ENCODE measurements at regions not wholly inside any gene's neighbourhood (a gene's known extent, or its start where the extent isn't known, plus 50 kb on each side); places are given as distances from the start of the nearest gene placed in this dataset.
A peak's percentile ranks its signal among the peaks of the same experiment; 100 is the strongest.

DNA sequence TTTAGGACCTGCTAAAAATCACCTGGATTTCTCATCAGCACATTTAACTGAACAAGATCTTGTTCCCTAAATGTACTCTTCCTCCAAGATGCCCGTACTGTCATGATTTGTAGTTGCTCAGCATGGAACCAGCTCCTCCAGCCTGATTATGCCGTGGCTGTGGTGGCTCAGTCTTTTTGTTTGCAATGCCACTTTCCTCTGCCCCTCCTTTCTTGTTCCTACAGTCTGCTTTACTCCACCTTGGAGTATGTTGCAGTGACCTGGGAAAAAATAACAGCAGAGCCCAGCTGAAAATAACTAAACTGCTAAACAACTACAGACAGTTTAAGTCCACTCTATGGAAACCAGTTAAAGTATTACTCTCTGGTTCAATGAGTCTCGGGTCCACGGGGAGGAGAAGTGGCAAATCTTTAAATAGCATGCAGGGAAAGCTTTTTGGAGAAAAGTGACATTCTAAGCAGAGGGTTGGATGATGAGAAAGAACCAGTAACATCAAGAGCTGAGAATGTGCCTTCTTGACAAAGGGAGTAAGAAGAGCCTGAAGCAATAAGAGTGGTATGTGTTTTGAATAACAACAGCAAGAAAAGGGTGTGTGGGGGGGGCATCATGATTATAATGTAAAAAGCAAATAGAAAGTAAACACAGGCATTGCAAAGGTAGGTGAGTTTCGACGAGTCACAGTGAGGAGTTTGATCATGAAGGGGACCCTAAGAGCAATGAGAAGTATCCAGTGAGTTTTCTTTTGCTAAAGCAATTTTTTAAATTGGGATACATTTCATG is 225.7 kb downstream of the TMX3 start (continued):
- no peak for TF ChIP-seq CBX8 (IDR thresholded peaks at IDR 0.05; ENCODE audit: borderline replicate concordance, low read depth, low read length)
- TF ChIP-seq EGR1 (IDR thresholded peaks at IDR 0.05; ENCODE audit: borderline replicate concordance, low read depth, low read length), result no peak
- no peak for TF ChIP-seq E2F6 (IDR thresholded peaks at IDR 0.05)
- no peak for TF ChIP-seq NANOG (IDR thresholded peaks at IDR 0.05; ENCODE audit: insufficient read depth, low read depth, low read length, poor library complexity, severe bottlenecking)
- TF ChIP-seq SIRT6 (IDR thresholded peaks at IDR 0.05; ENCODE audit: low read length), result no peak
- TF ChIP-seq SUZ12 (IDR thresholded peaks at IDR 0.05; ENCODE audit: low read length), result no peak
- TF ChIP-seq POLR2AphosphoS5 (IDR thresholded peaks at IDR 0.05; ENCODE audit: low read depth, low read length), result no peak
- TF ChIP-seq CHD2 (IDR thresholded peaks at IDR 0.05; ENCODE audit: low read length), result peak; percentile 20; the same call in 1 of the 2 replicates
- TF ChIP-seq, protein P1, sequence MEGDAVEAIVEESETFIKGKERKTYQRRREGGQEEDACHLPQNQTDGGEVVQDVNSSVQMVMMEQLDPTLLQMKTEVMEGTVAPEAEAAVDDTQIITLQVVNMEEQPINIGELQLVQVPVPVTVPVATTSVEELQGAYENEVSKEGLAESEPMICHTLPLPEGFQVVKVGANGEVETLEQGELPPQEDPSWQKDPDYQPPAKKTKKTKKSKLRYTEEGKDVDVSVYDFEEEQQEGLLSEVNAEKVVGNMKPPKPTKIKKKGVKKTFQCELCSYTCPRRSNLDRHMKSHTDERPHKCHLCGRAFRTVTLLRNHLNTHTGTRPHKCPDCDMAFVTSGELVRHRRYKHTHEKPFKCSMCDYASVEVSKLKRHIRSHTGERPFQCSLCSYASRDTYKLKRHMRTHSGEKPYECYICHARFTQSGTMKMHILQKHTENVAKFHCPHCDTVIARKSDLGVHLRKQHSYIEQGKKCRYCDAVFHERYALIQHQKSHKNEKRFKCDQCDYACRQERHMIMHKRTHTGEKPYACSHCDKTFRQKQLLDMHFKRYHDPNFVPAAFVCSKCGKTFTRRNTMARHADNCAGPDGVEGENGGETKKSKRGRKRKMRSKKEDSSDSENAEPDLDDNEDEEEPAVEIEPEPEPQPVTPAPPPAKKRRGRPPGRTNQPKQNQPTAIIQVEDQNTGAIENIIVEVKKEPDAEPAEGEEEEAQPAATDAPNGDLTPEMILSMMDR (IDR thresholded peaks at IDR 0.05; ENCODE audit: control extremely low read depth in 1 of 3, insufficient read depth in 1 of 3, low read depth in 1 of 3, low read length in 3 of 3), result no peak
- TF ChIP-seq CTBP2 (IDR thresholded peaks at IDR 0.05; ENCODE audit: borderline replicate concordance, insufficient read depth, insufficient read length, low read length), result no peak
- no peak for TF ChIP-seq SP4 (IDR thresholded peaks at IDR 0.05; ENCODE audit: low read length)
- TF ChIP-seq SAP30 (IDR thresholded peaks at IDR 0.05; ENCODE audit: insufficient read depth, insufficient replicate concordance, low read length), result no peak
- peak; percentile 39 for TF ChIP-seq CEBPB (IDR thresholded peaks at IDR 0.05; ENCODE audit: low read depth, low read length)
- TF ChIP-seq KDM4A (IDR thresholded peaks at IDR 0.05; ENCODE audit: low read depth, low read length, severe bottlenecking), result no peak
- no peak for TF ChIP-seq ZNF274 (IDR thresholded peaks at IDR 0.05; ENCODE audit: borderline replicate concordance, extremely low read depth, low read length)
- no peak for TF ChIP-seq CHD1 (IDR thresholded peaks at IDR 0.05; ENCODE audit: low read depth, low read length)
- TF ChIP-seq BACH1 (IDR thresholded peaks at IDR 0.05; ENCODE audit: low read length), result no peak
- TF ChIP-seq RBBP5 (IDR thresholded peaks at IDR 0.05; ENCODE audit: borderline replicate concordance, low read depth, low read length), result peak; percentile 76; the same call in 1 of the 2 replicates
